Spleen (tissue), 7 donors: ENCODE measurements at regions not wholly inside any gene's neighbourhood (a gene's known extent, or its start where the extent isn't known, plus 50 kb on each side); places are given as distances from the start of the nearest gene placed in this dataset.

ENCODE experiments used
- CTCF ChIP-seq, 11 experiments: fragments of 200-600 bp in 7 of 11; fragments of 450-650 bp in 4 of 11; sonication (generic) in 4 of 11; IDR thresholded peaks in 8 of 11; conservative IDR thresholded peaks in 3 of 11; 1 replicate in 7 of 11; 2 replicates in 4 of 11; pipeline versions ENCODE4 v1.4.0 to v1.8.0; 2016 to 2021; ENCODE audit warnings: antibody characterized with exemption in 11 of 11, inconsistent platforms in 4 of 11, mild to moderate bottlenecking in 1 of 11
- POLR2A ChIP-seq, 3 donors: fragments of 450-650 bp; IDR thresholded peaks; one replicate each; pipeline ENCODE4 v1.5.1; 2017; ENCODE audit warnings: antibody characterized with exemption in 3 of 3, mild to moderate bottlenecking in 1 of 3
- donor health status: DM: no; HTN: no; CAD: no; lungs with moderate emphysema.
- donor health status: DM: no; HTN: no; CAD: no.
- donor health status: DM: no; HTN: no; CAD: no.

GRCh38 chr7:131190146-131190545 lies 137.5 kb upstream of the MKLN1 start:
- TF ChIP-seq POLR2A (IDR thresholded peaks at IDR 0.05): no peak
- TF ChIP-seq CTCF (IDR thresholded peaks at IDR 0.05 in 8 of 11, conservative IDR thresholded peaks at IDR 0.05 in 3 of 11): no peak
